ENCODE measurements at regions not wholly inside any gene's neighbourhood (a gene's known extent, or its start where the extent isn't known, plus 50 kb on each side); places are given as distances from the start of the nearest gene placed in this dataset.

GRCh38 chr3:159126261-159127020, 324.6 kb downstream of the MFSD1 start:
- no peak for DNase-seq (ENCODE audit: low read depth in 2 of 2)

- DNase-seq (ENCODE audit: low read depth in 2 of 2) = no peak
Measured at GRCh38 chr3:159127021-159127392, 325.2 kb downstream of the MFSD1 start.

GRCh38 chr3:159128628-159129027, 326.8 kb downstream of the MFSD1 start:
- peak in 1 of 2 donors; percentile 52 for DNase-seq (ENCODE audit: low read depth in 2 of 2)

DNA sequence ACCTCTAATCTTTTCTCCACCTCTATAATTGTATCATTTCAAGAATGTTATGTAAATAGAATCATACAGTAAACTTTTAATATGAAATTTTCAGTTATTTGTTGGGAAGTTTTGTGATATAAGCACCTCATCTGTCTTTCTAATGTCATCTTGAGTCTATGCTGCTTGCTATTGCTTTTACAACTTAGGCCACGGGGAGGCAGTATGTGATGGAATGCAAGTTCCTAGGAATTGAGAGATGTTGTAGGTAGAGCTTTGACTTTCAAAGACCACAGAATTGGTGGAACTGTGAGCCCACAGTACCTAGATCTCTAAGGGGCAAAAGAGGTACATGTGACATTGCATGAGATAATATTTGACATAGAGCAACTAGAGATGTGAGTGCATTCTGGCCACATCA, 328.3 kb downstream of the MFSD1 start:
- no peak for DNase-seq (ENCODE audit: low read depth in 2 of 2)

DNA sequence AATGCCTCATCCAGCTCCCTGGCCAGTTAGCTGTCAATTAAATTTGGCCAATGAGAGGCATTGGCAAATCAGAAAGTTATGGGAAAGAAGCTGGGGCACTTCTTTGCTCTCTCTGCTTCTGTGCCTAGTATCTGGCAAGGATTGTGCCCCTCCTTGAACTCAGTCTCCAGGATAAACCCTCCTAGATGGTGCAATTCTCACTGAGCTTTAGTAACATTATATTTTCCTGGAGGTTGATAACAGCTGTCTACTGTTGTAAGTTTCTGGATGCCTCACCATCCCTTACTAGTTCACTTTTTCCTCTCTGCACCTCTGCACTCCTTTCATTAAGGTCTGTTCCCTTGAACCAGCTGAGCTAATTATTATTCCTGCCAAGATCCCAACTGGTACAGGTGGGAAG, 329.5 kb downstream of the MFSD1 start:
- no peak for DNase-seq (ENCODE audit: low read depth in 2 of 2)

DNA sequence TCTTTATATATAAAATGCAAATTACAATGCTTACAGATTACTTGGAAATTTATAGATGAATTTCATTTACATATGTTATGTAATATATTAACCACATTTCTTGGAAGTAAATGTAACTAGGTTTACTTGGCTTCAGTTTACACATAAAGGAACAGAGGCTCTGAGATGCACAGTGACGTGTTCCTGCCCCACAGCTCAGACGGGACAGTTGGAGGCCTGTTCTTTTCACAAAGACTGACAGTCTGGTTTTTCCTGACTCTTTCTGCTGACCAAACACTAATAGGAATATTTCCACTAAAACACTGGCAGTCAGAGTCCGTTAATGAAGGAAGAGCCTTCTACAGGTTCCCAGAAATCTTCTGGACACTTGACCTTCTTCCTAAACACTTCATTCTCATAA, 336.1 kb downstream of the MFSD1 start:
- no peak for DNase-seq (ENCODE audit: low read depth in 2 of 2)

DNA sequence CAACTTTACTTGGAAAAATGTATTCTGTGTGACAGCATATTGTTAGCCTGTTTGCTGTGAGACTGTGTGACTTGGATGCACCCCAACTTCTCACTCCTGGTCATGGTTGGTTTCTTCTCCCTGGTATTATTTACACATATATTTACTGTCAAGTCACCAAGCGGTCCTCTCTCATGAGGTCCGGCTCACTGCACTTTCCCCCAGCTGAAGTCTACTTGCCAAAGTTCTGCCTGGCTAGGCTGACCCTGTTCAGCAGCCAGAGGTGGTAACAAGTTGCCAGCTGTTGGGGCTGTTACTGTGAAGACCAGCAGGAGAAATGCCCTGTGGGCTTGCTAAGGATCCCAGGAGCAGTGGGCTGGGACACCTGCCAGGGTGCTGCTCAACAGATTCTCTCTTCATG, 337.5 kb downstream of the MFSD1 start:
- DNase-seq (ENCODE audit: low read depth in 2 of 2) = no peak

- DNase-seq (ENCODE audit: low read depth in 2 of 2) = no peak
Measured at GRCh38 chr3:159144472-159144871, 342.6 kb downstream of the MFSD1 start.

DNA sequence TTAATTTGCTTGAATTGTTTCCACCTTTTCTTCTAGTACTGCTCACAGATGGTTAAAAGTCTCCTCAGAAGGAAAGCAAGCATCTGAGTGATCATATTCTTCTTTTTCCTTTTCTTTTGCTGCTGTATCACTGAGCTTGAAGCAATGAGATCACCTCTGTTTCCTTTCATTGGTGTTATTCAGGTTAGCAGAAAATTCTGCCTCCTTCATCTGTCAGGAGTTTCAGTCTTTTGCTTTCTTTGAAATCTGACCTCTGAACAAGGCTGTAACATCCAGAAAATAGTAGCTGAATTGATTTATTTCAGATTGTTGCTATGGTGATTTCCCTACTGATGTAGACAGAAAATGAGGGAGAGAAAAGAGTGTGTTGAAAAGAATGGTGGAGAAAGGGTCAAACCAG, 343.0 kb downstream of the MFSD1 start:
- no peak for DNase-seq (ENCODE audit: low read depth in 2 of 2)

DNA sequence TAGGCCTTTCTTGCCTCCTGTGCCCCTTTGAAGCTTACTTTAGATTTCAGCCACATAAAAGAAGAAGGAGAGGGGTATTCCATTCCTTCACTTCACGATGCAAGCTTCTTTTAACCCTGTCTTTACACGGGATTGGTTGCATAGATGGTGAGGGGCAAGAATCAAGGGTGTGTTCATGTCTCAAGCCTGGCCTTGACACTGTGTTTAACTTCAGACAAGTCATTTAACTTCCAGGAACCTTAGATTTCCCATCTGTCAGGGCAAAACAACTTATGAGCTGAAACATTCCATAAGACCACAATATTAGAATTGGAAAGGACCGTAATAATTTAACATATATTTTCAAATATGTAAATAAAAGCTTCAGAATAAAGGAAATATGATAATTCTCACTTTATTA, 344.5 kb downstream of the MFSD1 start:
- no peak for DNase-seq (ENCODE audit: low read depth in 2 of 2)

GRCh38 chr3:159146856-159147435, 345.1 kb downstream of the MFSD1 start:
- no peak for DNase-seq (ENCODE audit: low read depth in 2 of 2)

DNA sequence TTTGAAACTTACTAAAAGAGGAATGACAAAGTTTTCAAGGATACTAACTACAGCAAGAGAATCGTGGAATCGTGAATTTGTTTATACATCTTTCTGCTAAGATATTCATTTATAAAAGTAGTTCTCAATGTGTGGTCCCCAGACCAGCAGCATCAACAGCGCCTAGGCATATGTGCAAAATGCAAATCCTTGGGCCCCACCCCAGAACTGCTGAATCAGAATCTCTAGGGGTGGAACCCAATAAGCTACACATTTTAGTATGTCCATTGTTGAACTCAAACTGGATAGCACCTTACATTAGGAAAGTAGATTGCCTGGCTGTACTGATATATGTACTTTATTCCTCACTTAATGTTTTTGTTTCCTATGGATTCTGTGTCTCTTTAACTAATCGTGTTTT, 346.0 kb downstream of the MFSD1 start:
- DNase-seq (ENCODE audit: low read depth in 2 of 2) = no peak

- DNase-seq (ENCODE audit: low read depth in 2 of 2) = no peak
Measured at GRCh38 chr3:159148466-159148865, 346.6 kb downstream of the MFSD1 start.

- no peak for DNase-seq (ENCODE audit: low read depth in 2 of 2)
Measured at GRCh38 chr3:159149131-159149530, 347.3 kb downstream of the MFSD1 start.

GRCh38 chr3:159149633-159150032, 347.8 kb downstream of the MFSD1 start:
- DNase-seq (ENCODE audit: low read depth in 2 of 2) = no peak

DNA sequence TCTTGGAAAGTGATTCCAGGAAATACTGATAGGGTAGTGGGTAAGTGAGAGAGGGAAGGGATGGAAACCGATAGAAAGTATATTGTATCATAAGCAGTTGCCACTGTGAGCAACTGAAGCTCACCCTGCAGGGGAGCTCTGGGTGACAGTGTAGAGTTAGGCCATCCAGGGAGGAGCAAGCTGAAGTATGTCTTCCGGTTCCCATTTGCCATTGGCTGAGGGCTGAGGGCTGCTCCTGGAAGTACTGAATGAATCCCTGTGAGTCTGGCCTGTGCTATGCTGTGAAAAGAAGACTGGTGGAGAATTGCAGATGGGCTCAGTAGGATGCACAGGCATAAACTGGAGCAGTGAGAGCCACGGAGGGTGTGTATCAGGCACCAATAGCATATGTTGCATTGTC, 348.3 kb downstream of the MFSD1 start:
- DNase-seq (ENCODE audit: low read depth in 2 of 2) = no peak

DNA sequence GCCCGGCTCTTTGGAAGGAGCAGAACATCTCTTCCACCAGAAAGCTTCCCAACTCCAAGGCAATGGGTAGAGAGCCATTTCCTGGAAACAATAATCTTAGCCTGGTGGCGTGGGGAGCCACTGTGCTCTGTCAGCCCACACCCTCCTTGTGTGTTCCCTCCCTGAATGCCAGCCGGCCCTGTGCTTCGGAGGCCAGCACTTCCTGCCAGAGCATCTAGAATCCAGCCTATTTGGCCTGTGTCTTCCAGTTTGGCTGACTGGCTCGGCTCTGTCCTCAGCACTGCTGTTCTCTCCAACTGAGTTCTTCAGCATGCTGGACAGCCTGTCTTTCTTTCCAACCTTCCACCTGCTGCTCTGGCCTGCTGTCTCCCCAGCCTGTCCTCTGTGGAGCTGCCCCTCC, 349.3 kb downstream of the MFSD1 start:
- DNase-seq (ENCODE audit: low read depth in 2 of 2) = no peak

- DNase-seq (ENCODE audit: low read depth in 2 of 2) = no peak
Measured at GRCh38 chr3:159157275-159157674, 355.4 kb downstream of the MFSD1 start.

- peak in 1 of 2 donors; percentile 91 for DNase-seq (ENCODE audit: low read depth in 2 of 2)
Measured at GRCh38 chr3:159158213-159158612, 356.4 kb downstream of the MFSD1 start.

- no peak for DNase-seq (ENCODE audit: low read depth in 2 of 2)
Measured at GRCh38 chr3:159158801-159159200, 356.9 kb downstream of the MFSD1 start.

DNA sequence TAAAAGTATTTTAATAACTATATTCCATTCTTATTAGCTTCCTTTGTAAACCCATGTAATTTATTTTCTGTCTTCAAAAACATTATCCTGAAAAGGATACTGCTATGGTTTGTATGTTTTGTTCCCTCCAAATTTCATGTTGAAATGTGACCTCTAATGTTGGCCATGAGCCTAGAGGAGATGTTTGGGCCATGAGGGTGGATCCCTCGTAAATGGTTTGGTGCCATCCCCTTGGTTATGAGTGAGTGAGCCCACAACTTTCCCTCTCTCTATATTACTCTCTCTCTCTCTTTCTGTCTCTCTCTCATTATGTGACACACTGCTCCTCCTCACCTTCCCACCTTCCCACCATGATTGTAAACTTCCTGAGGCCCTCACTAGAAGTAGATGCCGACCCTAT, 357.7 kb downstream of the MFSD1 start:
- DNase-seq (ENCODE audit: low read depth in 2 of 2) = no peak

GRCh38 chr3:159163656-159164055, 361.8 kb downstream of the MFSD1 start:
- no peak for DNase-seq (ENCODE audit: low read depth in 2 of 2)

- DNase-seq (ENCODE audit: low read depth in 2 of 2) = peak; percentile 12 to 90
Measured at GRCh38 chr3:159165961-159166360, 364.1 kb downstream of the MFSD1 start.
